DOHH2 (cell line): ENCODE measurements at regions not wholly inside any gene's neighbourhood (a gene's known extent, or its start where the extent isn't known, plus 50 kb on each side); places are given as distances from the start of the nearest gene placed in this dataset.

Source experiments
- H3F3A ChIP-seq: fragments of 200-600 bp; sonication (generic), shearing (Covaris generic); 2 replicates; pipeline ENCODE4 v1.6.0; 2016; ENCODE audit warnings: antibody characterized with exemption, mild to moderate bottlenecking; ENCODE audit not compliant: control insufficient read depth, insufficient read depth
- H3K27ac ChIP-seq: fragments of 200-600 bp; sonication (generic); 2 replicates; pipeline ENCODE4 v1.5.1; 2014; ENCODE audit warnings: low read depth, mild to moderate bottlenecking, low read length, moderate library complexity
- H3K27me3 ChIP-seq: fragments of 200-600 bp; sonication (generic); 2 replicates; pipeline ENCODE4 v1.6.1; 2014; ENCODE audit warnings: mild to moderate bottlenecking, low read length, mixed read lengths; ENCODE audit not compliant: control insufficient read depth
- H3K36me3 ChIP-seq: fragments of 200-600 bp; sonication (generic); 2 replicates; pipeline ENCODE4 v1.6.1; 2014; ENCODE audit warnings: mild to moderate bottlenecking, low read length, moderate library complexity, mixed read lengths; ENCODE audit not compliant: control insufficient read depth
- H3K4me1 ChIP-seq: fragments of 200-600 bp; sonication (generic); 2 replicates; pipeline ENCODE4 v1.6.1; 2014; ENCODE audit warnings: mild to moderate bottlenecking, low read length, mixed read lengths; ENCODE audit not compliant: control insufficient read depth
- H3K4me2 ChIP-seq: fragments of 200-600 bp; sonication (generic); 2 replicates; pipeline ENCODE4 v1.6.0; 2014; ENCODE audit warnings: mild to moderate bottlenecking, low read length, moderate library complexity
- H3K4me3 ChIP-seq: fragments of 200-600 bp; sonication (generic); 2 replicates; pipeline ENCODE4 v1.5.1; 2014; ENCODE audit warnings: mild to moderate bottlenecking, low read length, mixed read lengths
- H3K79me2 ChIP-seq: fragments of 200-600 bp; sonication (generic); 2 replicates; pipeline ENCODE4 v1.6.1; 2014; ENCODE audit warnings: mild to moderate bottlenecking, low read length, mixed read lengths; ENCODE audit not compliant: control insufficient read depth
- H3K9me2 ChIP-seq: fragments of 200-600 bp; sonication (generic); replicated peaks from 2 replicates; pipeline ENCODE4 v1.6.1; 2014; ENCODE audit warnings: mild to moderate bottlenecking, low read length, mixed read lengths; ENCODE audit not compliant: control insufficient read depth
- H3K9me3 ChIP-seq: fragments of 200-600 bp; sonication (generic); 2 replicates; pipeline ENCODE4 v1.6.1; 2014; ENCODE audit warnings: antibody characterized with exemption, low read length, mixed read lengths; ENCODE audit not compliant: control insufficient read depth, insufficient read depth
- H4K20me1 ChIP-seq: fragments of 200-600 bp; sonication (generic); 2 replicates; pipeline ENCODE4 v1.6.0; 2014; ENCODE audit warnings: low read depth, mild to moderate bottlenecking, antibody characterized with exemption, low read length, moderate library complexity; ENCODE audit not compliant: control insufficient read depth, insufficient read depth
- EZH2phosphoT487 ChIP-seq: fragments of 200-600 bp; sonication (generic); IDR thresholded peaks from 2 replicates; pipeline ENCODE4 v1.6.1; 2017; ENCODE audit warnings: borderline replicate concordance, mild to moderate bottlenecking, antibody characterized with exemption, low read length, moderate library complexity, mixed read lengths
- TF ChIP-seq, protein P1 (sequence below): fragments of 200-600 bp; sonication (generic); IDR thresholded peaks from one replicate; pipeline ENCODE4 v1.5.1; 2014; ENCODE audit warnings: antibody characterized with exemption, mild to moderate bottlenecking, low read depth, low read length; ENCODE audit not compliant: poor library complexity, severe bottlenecking

DNA sequence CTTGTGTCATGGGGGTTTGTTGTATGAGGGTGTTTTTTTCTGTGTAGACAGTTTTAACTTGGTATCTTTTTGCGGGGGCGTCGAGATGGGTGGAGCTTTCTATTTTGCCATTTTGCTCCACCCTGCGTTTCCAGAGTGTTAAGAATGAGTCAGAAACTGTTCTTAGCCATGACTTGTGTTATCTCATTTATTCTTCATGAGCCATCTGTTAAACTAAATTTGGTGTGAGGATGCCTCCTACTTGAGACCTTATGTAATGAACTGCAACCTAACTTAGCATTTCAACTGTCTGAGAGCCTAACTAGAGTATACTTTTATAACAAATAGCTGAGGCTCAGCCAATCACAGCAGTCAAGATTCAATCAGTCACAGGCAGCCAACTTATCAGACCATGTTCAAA, 1873.5 kb downstream of the NCAM2 start:
- H3K27ac ChIP-seq: no peak overlapping the region

DNA sequence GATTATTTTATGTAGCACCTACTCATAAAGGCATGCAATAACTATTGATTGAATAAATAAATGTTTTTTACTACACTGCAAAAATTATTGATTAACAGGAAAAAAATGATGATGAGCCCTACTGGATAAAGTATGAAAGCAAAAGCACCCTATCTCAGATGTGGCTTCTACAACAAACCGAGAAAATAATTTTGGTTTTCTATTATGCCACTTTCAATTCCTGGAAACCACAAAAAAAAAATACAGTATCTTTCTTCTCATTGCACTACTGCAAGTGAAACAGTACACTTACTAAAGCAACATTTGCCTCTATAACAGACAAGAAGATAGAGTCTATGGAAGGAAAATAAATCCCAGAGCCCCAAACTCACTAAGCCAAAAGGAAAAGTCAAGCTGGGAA, 1882.4 kb downstream of the NCAM2 start:
- H3K27ac ChIP-seq: no peak overlapping the region
- H4K20me1 ChIP-seq: no peaks in the 10 kb centered on the region
- H3K79me2 ChIP-seq: no peaks in the 10 kb centered on the region
- H3K27me3 ChIP-seq: no peaks in the 10 kb centered on the region
- TF ChIP-seq EZH2phosphoT487: no peak
- TF ChIP-seq, protein P1, sequence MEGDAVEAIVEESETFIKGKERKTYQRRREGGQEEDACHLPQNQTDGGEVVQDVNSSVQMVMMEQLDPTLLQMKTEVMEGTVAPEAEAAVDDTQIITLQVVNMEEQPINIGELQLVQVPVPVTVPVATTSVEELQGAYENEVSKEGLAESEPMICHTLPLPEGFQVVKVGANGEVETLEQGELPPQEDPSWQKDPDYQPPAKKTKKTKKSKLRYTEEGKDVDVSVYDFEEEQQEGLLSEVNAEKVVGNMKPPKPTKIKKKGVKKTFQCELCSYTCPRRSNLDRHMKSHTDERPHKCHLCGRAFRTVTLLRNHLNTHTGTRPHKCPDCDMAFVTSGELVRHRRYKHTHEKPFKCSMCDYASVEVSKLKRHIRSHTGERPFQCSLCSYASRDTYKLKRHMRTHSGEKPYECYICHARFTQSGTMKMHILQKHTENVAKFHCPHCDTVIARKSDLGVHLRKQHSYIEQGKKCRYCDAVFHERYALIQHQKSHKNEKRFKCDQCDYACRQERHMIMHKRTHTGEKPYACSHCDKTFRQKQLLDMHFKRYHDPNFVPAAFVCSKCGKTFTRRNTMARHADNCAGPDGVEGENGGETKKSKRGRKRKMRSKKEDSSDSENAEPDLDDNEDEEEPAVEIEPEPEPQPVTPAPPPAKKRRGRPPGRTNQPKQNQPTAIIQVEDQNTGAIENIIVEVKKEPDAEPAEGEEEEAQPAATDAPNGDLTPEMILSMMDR: no peak
- H3K9me3 ChIP-seq: no peaks in the 10 kb centered on the region; the same call in 1 of the 2 replicates
- no peaks in the 10 kb centered on the region for H3F3A ChIP-seq
- H3K4me2 ChIP-seq: no peak overlapping the region
- H3K4me1 ChIP-seq: no peaks in the 10 kb centered on the region
- no peaks in the 10 kb centered on the region for H3K9me2 ChIP-seq
- no peaks in the 10 kb centered on the region for H3K36me3 ChIP-seq
- no peak overlapping the region for H3K4me3 ChIP-seq

More for the DNA sequence above, 1873.5 kb downstream of the NCAM2 start:
- TF ChIP-seq, protein P1: no peak
- TF ChIP-seq EZH2phosphoT487: no peak
- Histone ChIP-seq H3K36me3 (no peaks in the 10 kb centered on the region), H3K9me3 (peaks cover 3% of the 10 kb centered on the region; the same call in 1 of the 2 replicates), H3K4me1 (no peaks in the 10 kb centered on the region), H3K4me3 (no peak overlapping the region), H3K79me2 (no peaks in the 10 kb centered on the region), H4K20me1 (no peaks in the 10 kb centered on the region), H3F3A (no peaks in the 10 kb centered on the region), H3K27me3 (no peaks in the 10 kb centered on the region), H3K9me2 (no peaks in the 10 kb centered on the region), H3K4me2 (no peak overlapping the region)

DNA sequence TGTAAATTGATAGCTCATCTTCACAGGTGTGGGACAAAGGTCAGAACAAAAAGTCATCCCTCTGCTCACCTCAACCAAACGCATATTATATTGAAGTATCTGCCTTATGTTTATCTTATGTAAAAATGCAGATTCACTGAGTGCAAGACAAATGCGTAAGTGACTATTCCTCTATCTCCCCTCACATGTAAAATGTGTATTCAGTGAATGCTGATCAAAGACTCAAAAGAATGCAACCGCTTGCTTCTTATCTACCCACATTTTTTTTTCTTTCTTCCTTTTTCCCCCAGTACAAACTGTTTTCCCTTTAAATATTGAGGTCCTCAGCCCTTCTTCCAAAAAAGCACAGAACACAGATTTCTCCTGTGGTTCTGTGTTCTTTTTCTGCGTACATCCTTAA, 1882.9 kb downstream of the NCAM2 start:
- TF ChIP-seq, protein P1: no peak
- TF ChIP-seq EZH2phosphoT487: no peak
- Histone ChIP-seq H3K4me1 (no peaks in the 10 kb centered on the region), H3K36me3 (no peaks in the 10 kb centered on the region), H3K27me3 (no peaks in the 10 kb centered on the region), H4K20me1 (no peaks in the 10 kb centered on the region), H3K79me2 (no peaks in the 10 kb centered on the region), H3K4me2 (no peak overlapping the region), H3K9me3 (no peaks in the 10 kb centered on the region; the same call in 1 of the 2 replicates), H3K27ac (no peak overlapping the region), H3K9me2 (no peaks in the 10 kb centered on the region), H3K4me3 (no peak overlapping the region), H3F3A (no peaks in the 10 kb centered on the region)

DNA sequence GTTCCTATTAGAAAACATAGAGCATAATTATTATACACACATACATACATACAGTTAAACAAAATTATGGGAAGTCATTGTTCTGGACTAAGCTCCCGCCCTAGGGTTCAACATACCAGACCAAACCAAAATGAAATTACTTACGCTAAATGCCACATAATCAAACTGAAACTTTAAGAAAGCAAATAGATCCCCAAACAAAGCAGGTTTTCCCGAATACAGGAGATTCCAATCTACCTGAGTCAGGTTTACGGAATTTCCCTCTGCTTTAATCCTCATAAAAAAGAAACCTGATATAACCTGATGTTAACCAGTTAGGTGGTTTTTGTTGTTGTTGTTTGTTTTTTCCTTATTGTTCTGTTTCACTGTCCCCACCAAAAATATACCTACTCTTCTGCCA, 1886.9 kb downstream of the NCAM2 start:
- Histone ChIP-seq H3F3A (no peaks in the 10 kb centered on the region), H4K20me1 (no peaks in the 10 kb centered on the region), H3K9me3 (no peaks in the 10 kb centered on the region; the same call in 1 of the 2 replicates), H3K27me3 (no peaks in the 10 kb centered on the region), H3K27ac (no peak overlapping the region), H3K4me1 (no peaks in the 10 kb centered on the region), H3K36me3 (no peaks in the 10 kb centered on the region), H3K79me2 (no peaks in the 10 kb centered on the region), H3K9me2 (no peaks in the 10 kb centered on the region), H3K4me3 (no peak overlapping the region), H3K4me2 (no peak overlapping the region)
- no peak for TF ChIP-seq EZH2phosphoT487
- TF ChIP-seq, protein P1: no peak
